ENCODE measurements at regions not wholly inside any gene's neighbourhood (a gene's known extent, or its start where the extent isn't known, plus 50 kb on each side); places are given as distances from the start of the nearest gene placed in this dataset.

DNA sequence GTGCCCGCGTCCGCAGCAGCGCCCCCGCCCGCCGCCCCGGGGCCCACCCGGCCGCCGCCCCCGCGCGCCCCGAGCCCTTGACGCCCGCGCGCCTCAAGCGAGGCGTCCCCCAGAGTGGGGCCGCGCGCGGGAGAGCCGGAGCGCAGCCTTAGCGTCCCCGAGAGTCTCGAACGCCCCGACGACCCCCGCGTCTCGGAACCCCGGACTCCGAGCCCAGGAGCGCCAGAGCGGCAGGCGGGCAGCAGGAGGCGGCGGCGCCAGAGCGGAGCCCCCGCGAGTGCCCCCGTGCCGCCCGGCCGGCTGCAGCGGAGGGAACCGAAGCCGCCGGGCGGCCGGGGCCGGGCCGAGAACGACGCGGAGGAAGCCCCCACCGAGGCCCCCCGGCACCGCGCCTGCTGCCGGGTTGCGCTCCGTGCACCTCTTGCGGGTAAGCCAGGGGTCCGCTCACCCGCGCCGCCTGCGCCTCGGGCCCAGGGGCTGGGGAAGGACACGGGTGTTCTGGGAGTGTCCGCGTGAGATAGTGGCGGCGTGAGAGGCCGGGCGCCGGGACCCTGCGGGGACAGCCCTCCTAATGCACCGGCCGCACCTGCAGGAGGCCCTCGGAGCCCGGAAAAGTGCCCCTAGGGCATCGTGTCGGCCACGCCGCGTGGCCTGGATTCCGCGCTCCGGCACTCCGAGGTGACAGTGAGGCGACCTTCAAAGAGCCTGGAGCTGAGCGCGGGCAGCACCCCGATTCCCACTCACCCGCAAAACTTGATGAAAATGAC, 52.0 kb upstream of the ULK4 start:
- peak overlapping the region; percentile 85 to 93 for H3K9ac ChIP-seq (ENCODE audit: low read depth in 1 of 2, low read length in 2 of 2)
- H3K4me1 ChIP-seq (ENCODE audit: control insufficient read depth in 2 of 2, insufficient read depth in 2 of 2, low read length in 2 of 2) = peaks cover 20 to 26% of the 10 kb centered on the region in 2 donors
- no peaks in the 10 kb centered on the region for H3K9me3 ChIP-seq (ENCODE audit: control insufficient read depth in 2 of 2, low read length in 2 of 2)
- no peaks in the 10 kb centered on the region for H3K27me3 ChIP-seq (ENCODE audit: control insufficient read depth in 2 of 2, insufficient read depth in 2 of 2, low read length in 2 of 2)
- peak overlapping the region; percentile 83 to 87 for H3K27ac ChIP-seq (ENCODE audit: low read depth in 2 of 2, low read length in 2 of 2)
- H3K4me3 ChIP-seq (ENCODE audit: low read length in 2 of 2) = peak overlapping the region; percentile 88 to 93
- H3K36me3 ChIP-seq (ENCODE audit: control insufficient read depth in 2 of 2, insufficient read depth in 2 of 2, low read length in 2 of 2) = no peaks in the 10 kb centered on the region

DNA sequence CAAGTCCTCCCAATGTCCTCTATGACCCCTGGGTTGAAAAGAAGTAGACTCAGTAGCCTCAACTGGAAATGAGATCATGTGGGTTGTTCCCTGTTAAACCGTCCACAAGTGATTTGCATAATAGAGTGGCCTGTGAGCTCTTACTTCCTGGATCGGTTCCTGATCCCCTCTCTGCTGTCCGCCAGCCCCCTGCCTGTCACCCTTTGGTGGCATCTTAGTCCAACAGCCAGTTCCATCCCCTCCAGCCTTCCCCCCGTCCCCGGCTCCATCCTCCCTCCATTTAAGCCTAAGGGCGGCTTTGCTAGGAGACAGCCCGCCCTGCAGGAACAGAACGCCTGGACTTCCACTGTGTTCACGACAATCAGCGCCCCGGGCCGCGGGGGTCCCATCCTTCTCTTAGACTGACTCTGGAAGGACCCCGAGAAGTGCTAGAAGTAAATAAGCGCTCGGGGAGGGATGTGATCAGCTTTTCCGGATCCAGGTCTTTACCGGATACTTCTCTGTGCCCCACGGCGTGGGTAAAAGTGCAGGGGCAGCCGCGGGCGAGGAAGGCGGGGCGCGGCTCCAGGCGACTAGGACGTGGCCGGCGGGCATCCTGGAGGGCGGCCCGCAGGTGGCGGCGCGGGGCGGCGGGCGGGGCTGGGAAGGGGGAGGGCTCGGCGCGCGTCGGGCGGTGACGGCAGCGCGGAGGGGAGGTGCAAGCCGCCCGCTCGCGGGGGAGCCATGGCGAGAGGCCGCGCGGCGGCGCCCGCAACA, 51.2 kb upstream of the ULK4 start:
- H3K36me3 ChIP-seq (ENCODE audit: control insufficient read depth in 2 of 2, insufficient read depth in 2 of 2, low read length in 2 of 2) = no peaks in the 10 kb centered on the region
- peak overlapping the region; percentile 89 to 91 for H3K9ac ChIP-seq (ENCODE audit: low read depth in 1 of 2, low read length in 2 of 2)
- no peaks in the 10 kb centered on the region for H3K9me3 ChIP-seq (ENCODE audit: control insufficient read depth in 2 of 2, low read length in 2 of 2)
- H3K4me3 ChIP-seq (ENCODE audit: low read length in 2 of 2) = peak overlapping the region; percentile 80 to 88
- H3K27me3 ChIP-seq (ENCODE audit: control insufficient read depth in 2 of 2, insufficient read depth in 2 of 2, low read length in 2 of 2) = no peaks in the 10 kb centered on the region
- H3K4me1 ChIP-seq (ENCODE audit: control insufficient read depth in 2 of 2, insufficient read depth in 2 of 2, low read length in 2 of 2) = peaks cover 19 to 25% of the 10 kb centered on the region in 2 donors
- H3K27ac ChIP-seq (ENCODE audit: low read depth in 2 of 2, low read length in 2 of 2) = peak overlapping the region; percentile 95 to 97

DNA sequence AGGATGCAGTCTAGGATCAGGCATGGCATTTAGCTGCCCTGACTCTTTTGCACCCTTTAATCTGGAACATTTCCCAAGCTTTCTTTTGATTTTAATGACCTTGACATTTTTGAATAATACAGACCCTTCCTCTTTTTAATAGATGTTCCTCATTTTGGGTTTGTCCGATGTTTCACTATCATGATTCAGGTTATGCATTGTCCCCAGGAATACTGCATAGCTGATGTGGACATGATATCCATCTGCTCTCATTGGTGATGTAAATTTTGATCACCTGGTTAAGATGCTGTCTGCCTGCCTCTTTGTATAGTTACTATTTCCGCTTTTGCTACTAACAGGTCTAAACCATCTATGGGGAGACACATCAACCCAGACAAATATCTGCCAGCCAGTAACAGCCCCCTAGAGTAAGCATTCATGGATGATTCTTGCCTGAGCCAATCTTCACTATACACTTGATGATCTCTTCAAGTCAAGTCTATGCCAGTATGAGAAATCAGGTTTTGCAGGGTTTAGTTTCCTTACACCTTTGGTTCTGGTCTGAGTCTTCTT, 50.6 kb upstream of the ULK4 start:
- peaks cover 19 to 25% of the 10 kb centered on the region in 2 donors for H3K4me1 ChIP-seq (ENCODE audit: control insufficient read depth in 2 of 2, insufficient read depth in 2 of 2, low read length in 2 of 2)
- no peaks in the 10 kb centered on the region for H3K36me3 ChIP-seq (ENCODE audit: control insufficient read depth in 2 of 2, insufficient read depth in 2 of 2, low read length in 2 of 2)
- H3K4me3 ChIP-seq (ENCODE audit: low read length in 2 of 2) = peak overlapping the region in 1 of 2 donors; percentile 80
- peak overlapping the region; percentile 95 to 97 for H3K27ac ChIP-seq (ENCODE audit: low read depth in 2 of 2, low read length in 2 of 2)
- no peaks in the 10 kb centered on the region for H3K9me3 ChIP-seq (ENCODE audit: control insufficient read depth in 2 of 2, low read length in 2 of 2)
- peak overlapping the region; percentile 89 to 91 for H3K9ac ChIP-seq (ENCODE audit: low read depth in 1 of 2, low read length in 2 of 2)
- no peaks in the 10 kb centered on the region for H3K27me3 ChIP-seq (ENCODE audit: control insufficient read depth in 2 of 2, insufficient read depth in 2 of 2, low read length in 2 of 2)

Data from mucosa of rectum (tissue), 2 donors.